Body of pancreas (tissue), 4 donors: ENCODE measurements at regions not wholly inside any gene's neighbourhood (a gene's known extent, or its start where the extent isn't known, plus 50 kb on each side); places are given as distances from the start of the nearest gene placed in this dataset.

ENCODE experiments used
- ATAC-seq: fragments of 150-250 bp; one replicate; pipeline ENCODE4 v1.9.1; 2016
- DNase-seq, 4 donors: peaks; one replicate each; pipeline ENCODE4 v3.0.0-alpha.2; 2019
- H3K27ac ChIP-seq, 4 donors: fragments of 200-600 bp; sonication (generic); 1 replicate in 3 of 4; 2 replicates in 1 of 4; pipeline versions ENCODE4 v1.5.1 to v1.6.1; 2016 to 2019; ENCODE audit warnings: mild to moderate bottlenecking in 1 of 4, mixed read lengths in 1 of 4, moderate library complexity in 1 of 4
- H3K27me3 ChIP-seq, 2 donors: fragments of 200-600 bp; sonication (generic); one replicate each; pipeline ENCODE4 v1.6.0; 2016; ENCODE audit warnings: mild to moderate bottlenecking in 1 of 2
- H3K36me3 ChIP-seq, 2 donors: fragments of 200-600 bp; sonication (generic); replicated peaks in 1 of 2; 2 replicates each; pipeline ENCODE4 v1.5.1; 2016; ENCODE audit warnings: low read depth in 2 of 2; ENCODE audit not compliant: insufficient read depth in 1 of 2
- H3K4me1 ChIP-seq: fragments of 200-600 bp; sonication (generic); one replicate; pipeline ENCODE4 v1.6.0; 2016
- H3K4me3 ChIP-seq, 2 donors: fragments of 200-600 bp; sonication (generic); 1 replicate in 1 of 2; 2 replicates in 1 of 2; pipeline ENCODE4 v1.5.1; 2016 to 2019
- H3K9me3 ChIP-seq, 3 donors: fragments of 200-600 bp; sonication (generic); 1 replicate in 2 of 3; 2 replicates in 1 of 3; pipeline ENCODE4 v1.5.1; 2016
- POLR2A ChIP-seq, 3 donors: fragments of 450-650 bp; IDR thresholded peaks; one replicate each; pipeline ENCODE4 v1.6.1; 2016; ENCODE audit warnings: antibody characterized with exemption in 3 of 3, mild to moderate bottlenecking in 2 of 3
- WGBS, 2 donors: methylation state at CpG; one replicate each; pipeline ENCODE4 v1.1.5; 2017; 5-methylcytosine and 5-hydroxymethylcytosine counted together
- intact Hi-C: fragments of 100-400 bp; cut with DNase I; formaldehyde crosslinking; loops from one replicate; pipeline ENCODE4 v1.15.1; 2023
- TF ChIP-seq, protein P1 (sequence below), 7 experiments: fragments of 450-650 bp in 4 of 7; fragments of 200-600 bp in 3 of 7; sonication (generic) in 3 of 7; IDR thresholded peaks; one replicate each; pipeline ENCODE4 v1.5.1; 2016 to 2019; ENCODE audit warnings: antibody characterized with exemption in 7 of 7

DNA sequence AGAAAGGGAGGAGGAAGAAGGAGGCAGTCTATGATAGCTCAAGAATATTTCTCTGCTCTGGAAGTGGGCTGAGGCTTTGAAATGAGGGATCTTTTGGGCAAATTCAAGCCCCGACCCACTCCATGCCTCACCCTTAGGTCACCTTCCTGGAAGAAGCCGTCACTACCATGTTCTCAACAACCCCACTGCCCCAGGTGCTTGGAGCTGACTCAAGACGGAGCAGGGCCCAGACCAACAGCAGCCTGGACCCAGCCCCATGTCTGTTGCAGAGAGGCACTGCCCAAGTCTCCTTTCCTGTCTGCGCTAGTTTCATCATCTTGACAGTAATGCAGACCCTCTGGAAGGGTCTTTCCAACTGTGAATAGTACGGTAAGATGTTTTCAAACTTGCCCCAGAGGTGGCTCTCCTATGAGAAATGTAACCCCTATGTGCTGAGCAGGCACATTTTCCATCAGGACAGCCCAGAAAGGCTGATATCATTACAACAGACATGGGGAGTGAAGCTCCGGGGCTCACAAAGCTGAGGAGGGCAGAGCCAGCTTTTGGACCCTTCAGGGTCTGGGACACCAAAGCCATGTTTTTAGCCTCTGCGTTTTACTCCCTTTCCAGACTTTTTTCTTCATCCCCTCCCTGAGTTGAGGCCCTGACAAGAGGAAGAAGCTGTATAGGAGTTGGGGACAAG is 128.2 kb upstream of the LARP1 start:
- 59 to 77% methylated on average over 6 to 7 of the region's 7 CpGs for WGBS, 2 donors
- Histone ChIP-seq H3K27me3 (no peaks in the 10 kb centered on the region), H3K9me3 (no peaks in the 10 kb centered on the region), H3K36me3 (no peaks in the 10 kb centered on the region), H3K4me1 (no peaks in the 10 kb centered on the region), H3K27ac (no peak overlapping the region), H3K4me3 (no peak overlapping the region)
- ATAC-seq (no peak), DNase-seq (no peak)
- no peak for TF ChIP-seq POLR2A (IDR thresholded peaks at IDR 0.05)
- TF ChIP-seq, protein P1, sequence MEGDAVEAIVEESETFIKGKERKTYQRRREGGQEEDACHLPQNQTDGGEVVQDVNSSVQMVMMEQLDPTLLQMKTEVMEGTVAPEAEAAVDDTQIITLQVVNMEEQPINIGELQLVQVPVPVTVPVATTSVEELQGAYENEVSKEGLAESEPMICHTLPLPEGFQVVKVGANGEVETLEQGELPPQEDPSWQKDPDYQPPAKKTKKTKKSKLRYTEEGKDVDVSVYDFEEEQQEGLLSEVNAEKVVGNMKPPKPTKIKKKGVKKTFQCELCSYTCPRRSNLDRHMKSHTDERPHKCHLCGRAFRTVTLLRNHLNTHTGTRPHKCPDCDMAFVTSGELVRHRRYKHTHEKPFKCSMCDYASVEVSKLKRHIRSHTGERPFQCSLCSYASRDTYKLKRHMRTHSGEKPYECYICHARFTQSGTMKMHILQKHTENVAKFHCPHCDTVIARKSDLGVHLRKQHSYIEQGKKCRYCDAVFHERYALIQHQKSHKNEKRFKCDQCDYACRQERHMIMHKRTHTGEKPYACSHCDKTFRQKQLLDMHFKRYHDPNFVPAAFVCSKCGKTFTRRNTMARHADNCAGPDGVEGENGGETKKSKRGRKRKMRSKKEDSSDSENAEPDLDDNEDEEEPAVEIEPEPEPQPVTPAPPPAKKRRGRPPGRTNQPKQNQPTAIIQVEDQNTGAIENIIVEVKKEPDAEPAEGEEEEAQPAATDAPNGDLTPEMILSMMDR (IDR thresholded peaks at IDR 0.05): no peak
- intact Hi-C loops: no loop called here

DNA sequence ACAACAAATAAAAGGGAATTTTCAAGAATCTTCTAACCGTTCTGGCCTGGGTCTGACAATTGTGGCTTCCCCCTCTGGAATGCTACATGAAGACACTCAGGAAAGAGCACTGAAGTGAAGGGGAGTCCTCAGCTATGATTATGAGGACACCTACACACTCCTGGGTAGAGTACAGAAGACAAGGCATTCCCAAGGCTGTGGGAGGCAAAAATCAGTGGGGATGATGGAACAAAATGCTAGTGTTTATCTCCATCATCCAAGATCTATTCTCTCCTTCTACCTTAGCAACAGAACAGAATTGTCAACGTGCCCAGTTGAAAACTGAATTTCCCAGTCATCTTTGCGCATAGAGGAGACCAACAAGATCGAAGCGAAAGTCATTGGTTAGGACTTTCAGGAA is 130.1 kb upstream of the LARP1 start:
- ATAC-seq (no peak), DNase-seq (no peak)
- Histone ChIP-seq H3K4me1 (no peaks in the 10 kb centered on the region), H3K4me3 (no peak overlapping the region), H3K27ac (no peak overlapping the region), H3K9me3 (no peaks in the 10 kb centered on the region), H3K27me3 (no peaks in the 10 kb centered on the region), H3K36me3 (no peaks in the 10 kb centered on the region)
- intact Hi-C loops: no loop called here
- TF ChIP-seq, protein P1 (IDR thresholded peaks at IDR 0.05): no peak
- TF ChIP-seq POLR2A (IDR thresholded peaks at IDR 0.05): no peak
- WGBS, 2 donors: 81 to 82% methylated on average over 5 of the region's 5 CpGs

DNA sequence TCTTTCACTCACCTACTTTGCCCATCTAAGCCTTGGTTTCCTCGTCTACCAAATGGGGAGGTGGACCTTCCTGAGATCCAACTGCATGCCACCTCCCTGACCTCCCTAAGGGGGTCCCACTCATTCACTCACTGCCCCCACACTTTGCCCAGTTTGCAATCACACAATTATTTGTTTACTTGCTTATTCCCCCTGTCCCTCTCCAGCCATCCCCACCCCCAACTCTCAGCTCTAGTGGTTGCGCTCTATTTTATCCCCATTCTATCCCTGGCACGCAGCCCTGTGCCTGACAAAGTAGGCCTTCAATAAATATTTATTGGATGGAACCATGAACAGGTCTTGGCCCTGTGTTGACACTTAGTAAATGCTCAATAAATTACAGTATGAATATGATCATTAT is 130.8 kb upstream of the LARP1 start:
- no peak overlapping the region for H3K4me3 ChIP-seq
- 80 to 85% methylated on average over 3 of the region's 3 CpGs for WGBS, 2 donors
- no peak for DNase-seq
- TF ChIP-seq POLR2A (IDR thresholded peaks at IDR 0.05): no peak
- TF ChIP-seq, protein P1 (IDR thresholded peaks at IDR 0.05): no peak
- H3K27me3 ChIP-seq: no peaks in the 10 kb centered on the region
- intact Hi-C loops: no loop called here
- H3K36me3 ChIP-seq: no peaks in the 10 kb centered on the region
- H3K27ac ChIP-seq: no peak overlapping the region
- no peaks in the 10 kb centered on the region for H3K9me3 ChIP-seq
- no peaks in the 10 kb centered on the region for H3K4me1 ChIP-seq
- ATAC-seq: no peak

DNA sequence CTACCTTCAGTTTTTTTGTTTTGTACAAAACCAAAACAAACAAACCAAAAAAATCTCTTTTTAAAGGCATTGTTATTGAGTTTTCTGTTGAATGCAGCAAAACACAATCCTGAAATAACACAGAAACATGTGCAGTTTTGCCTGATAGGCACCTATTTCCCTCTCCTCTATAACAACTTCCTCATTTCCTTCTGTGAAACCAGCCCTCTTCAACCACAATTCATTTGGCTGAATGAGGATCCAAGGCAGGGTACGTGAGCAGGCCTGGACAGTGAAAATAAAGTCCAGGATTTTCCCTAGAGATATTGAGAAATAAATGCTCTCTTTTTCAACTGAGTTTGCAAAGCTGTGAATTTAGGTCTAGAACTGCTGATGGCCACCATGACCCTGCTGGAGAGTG is 134.8 kb upstream of the LARP1 start:
- Histone ChIP-seq H3K27ac (no peak overlapping the region), H3K36me3 (no peaks in the 10 kb centered on the region), H3K4me3 (no peak overlapping the region), H3K9me3 (no peaks in the 10 kb centered on the region), H3K4me1 (no peaks in the 10 kb centered on the region), H3K27me3 (no peaks in the 10 kb centered on the region)
- no peak for TF ChIP-seq POLR2A (IDR thresholded peaks at IDR 0.05)
- TF ChIP-seq, protein P1 (IDR thresholded peaks at IDR 0.05): no peak
- DNase-seq: no peak
- no peak for ATAC-seq
- intact Hi-C loops: no loop called here
- WGBS, 2 donors: 79 to 80% methylated on average over 1 of the region's 1 CpG

DNA sequence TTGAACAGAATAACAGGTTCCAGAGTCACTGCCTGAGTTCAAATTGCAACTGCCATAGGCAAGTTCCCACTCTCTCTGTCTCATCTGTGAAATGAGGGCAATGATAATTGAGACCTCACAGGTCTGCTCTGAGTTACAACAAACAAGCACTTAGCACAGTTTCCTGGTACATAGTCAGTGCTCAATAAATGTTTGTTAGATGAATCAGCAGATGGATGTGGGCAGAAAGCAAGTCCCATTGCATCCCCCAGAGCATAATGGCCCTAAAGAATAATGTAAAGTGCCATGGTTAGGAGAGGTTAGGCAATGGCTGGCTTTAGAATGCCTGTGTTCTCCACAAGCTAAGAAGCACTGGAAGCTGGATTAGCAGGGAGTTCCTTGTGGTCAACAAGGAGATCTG is 136.5 kb upstream of the LARP1 start:
- DNase-seq (no peak), ATAC-seq (no peak)
- H3K4me3 ChIP-seq: no peak overlapping the region
- H3K36me3 ChIP-seq: no peaks in the 10 kb centered on the region
- H3K27me3 ChIP-seq: no peaks in the 10 kb centered on the region
- no peaks in the 10 kb centered on the region for H3K4me1 ChIP-seq
- H3K9me3 ChIP-seq: no peaks in the 10 kb centered on the region
- no peak overlapping the region for H3K27ac ChIP-seq
- no peak for TF ChIP-seq POLR2A (IDR thresholded peaks at IDR 0.05)
- TF ChIP-seq, protein P1 (IDR thresholded peaks at IDR 0.05): no peak
- intact Hi-C loops: loop anchor here (5.0 kb wide), 1 partner anchor 166 kb away; no protein-coding TSS in a partner anchor
